ENCODE measurements at regions not wholly inside any gene's neighbourhood (a gene's known extent, or its start where the extent isn't known, plus 50 kb on each side); places are given as distances from the start of the nearest gene placed in this dataset.

DNA sequence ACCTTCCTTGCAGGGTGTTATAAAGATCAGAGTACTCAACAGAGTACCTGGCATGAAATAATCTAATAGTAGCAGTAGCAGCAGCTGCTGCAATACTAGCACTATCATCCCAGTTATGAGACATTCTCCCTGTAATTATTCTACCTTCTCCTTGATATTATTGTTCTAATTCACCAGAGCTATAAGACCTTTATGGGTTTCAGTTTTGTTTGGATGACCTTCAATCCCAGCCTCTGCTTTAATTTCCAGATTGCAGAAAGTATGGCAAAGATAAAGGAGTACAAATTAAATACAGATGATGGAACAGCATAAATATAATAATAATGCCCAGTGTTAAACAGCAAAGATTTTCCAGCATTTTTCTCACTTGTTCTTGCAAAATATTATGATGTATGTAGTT is 150.5 kb upstream of the MYLIP start:
- H3K4me1 ChIP-seq (ENCODE audit: control insufficient read depth in 1 of 2, insufficient read depth in 2 of 2, low read length in 2 of 2) = no peaks in the 10 kb centered on the region
- H3K27me3 ChIP-seq (ENCODE audit: control insufficient read depth in 1 of 2, insufficient read depth in 2 of 2, low read length in 1 of 2) = no peaks in the 10 kb centered on the region
- no peak overlapping the region for H3K27ac ChIP-seq (ENCODE audit: low read depth in 1 of 2, low read length in 2 of 2)
- H3K4me3 ChIP-seq (ENCODE audit: low read length in 2 of 2) = no peak overlapping the region
- H3K36me3 ChIP-seq (ENCODE audit: control insufficient read depth in 1 of 2, insufficient read depth in 2 of 2, low read length in 1 of 2) = no peaks in the 10 kb centered on the region
- DNase-seq = no peak
- no peak for ATAC-seq (ENCODE audit: low FRiP score)
- intact Hi-C loops (cut with DNase I) = no loop called here
- H3K9me3 ChIP-seq (ENCODE audit: control insufficient read depth, low read length) = no peaks in the 10 kb centered on the region

DNA sequence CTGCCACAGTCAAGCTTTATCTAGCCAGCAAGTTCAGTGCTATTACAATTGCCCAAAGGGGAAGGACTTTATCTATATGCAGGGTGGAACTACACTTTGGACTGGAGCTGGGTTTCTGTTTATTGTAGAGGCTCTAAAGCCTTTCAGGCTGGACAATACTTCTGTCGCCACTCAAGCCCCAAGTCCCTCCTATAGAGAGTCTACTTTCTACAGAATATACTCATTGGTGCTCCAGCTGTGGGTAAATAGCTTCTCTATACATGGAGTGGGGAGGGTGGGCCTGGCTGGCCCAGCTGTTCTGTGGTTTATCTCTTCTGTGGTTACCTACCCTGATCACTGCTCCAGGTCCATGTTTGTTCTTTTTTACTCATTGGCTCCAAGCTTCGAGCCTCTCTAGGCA is 151.8 kb upstream of the MYLIP start:
- DNase-seq (no peak), ATAC-seq (ENCODE audit: low FRiP score) (no peak)
- H3K27me3 ChIP-seq (ENCODE audit: control insufficient read depth in 1 of 2, insufficient read depth in 2 of 2, low read length in 1 of 2) = no peaks in the 10 kb centered on the region
- no peak overlapping the region for H3K27ac ChIP-seq (ENCODE audit: low read depth in 1 of 2, low read length in 2 of 2)
- intact Hi-C loops (cut with DNase I) = no loop called here
- no peaks in the 10 kb centered on the region for H3K4me1 ChIP-seq (ENCODE audit: control insufficient read depth in 1 of 2, insufficient read depth in 2 of 2, low read length in 2 of 2)
- H3K4me3 ChIP-seq (ENCODE audit: low read length in 2 of 2) = no peak overlapping the region
- 84 to 96% methylated on average over 2 of the region's 2 CpGs for WGBS, 2 donors
- no peaks in the 10 kb centered on the region for H3K36me3 ChIP-seq (ENCODE audit: control insufficient read depth in 1 of 2, insufficient read depth in 2 of 2, low read length in 1 of 2)
- H3K9me3 ChIP-seq (ENCODE audit: control insufficient read depth, low read length) = peaks cover 2% of the 10 kb centered on the region

DNA sequence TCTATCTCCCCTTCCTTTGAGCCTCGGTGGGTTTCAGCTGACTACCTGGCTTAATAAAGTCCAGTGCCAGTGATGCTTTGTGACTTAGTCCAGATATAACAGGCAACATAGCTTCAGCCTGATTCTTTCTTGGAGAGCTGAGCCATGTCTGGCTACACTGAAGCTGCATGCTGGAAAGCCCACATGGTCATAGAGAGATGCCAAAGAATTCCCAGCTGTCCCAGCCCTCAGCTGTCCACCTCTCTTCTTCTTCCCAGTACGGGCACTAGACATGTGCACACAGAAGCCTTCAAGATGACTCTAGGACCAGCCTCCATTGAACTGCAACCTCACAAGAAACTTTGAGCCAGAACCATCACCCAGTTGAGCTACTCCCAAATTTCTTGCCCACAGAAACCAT is 154.1 kb upstream of the MYLIP start:
- H3K36me3 ChIP-seq (ENCODE audit: control insufficient read depth in 1 of 2, insufficient read depth in 2 of 2, low read length in 1 of 2) = no peaks in the 10 kb centered on the region
- H3K4me3 ChIP-seq (ENCODE audit: low read length in 2 of 2) = no peak overlapping the region
- WGBS, 2 donors = 65 to 70% methylated on average over 2 of the region's 2 CpGs
- DNase-seq = no peak
- intact Hi-C loops (cut with DNase I) = no loop called here
- no peaks in the 10 kb centered on the region for H3K4me1 ChIP-seq (ENCODE audit: control insufficient read depth in 1 of 2, insufficient read depth in 2 of 2, low read length in 2 of 2)
- no peak overlapping the region for H3K27ac ChIP-seq (ENCODE audit: low read depth in 1 of 2, low read length in 2 of 2)
- H3K27me3 ChIP-seq (ENCODE audit: control insufficient read depth in 1 of 2, insufficient read depth in 2 of 2, low read length in 1 of 2) = no peaks in the 10 kb centered on the region
- H3K9me3 ChIP-seq (ENCODE audit: control insufficient read depth, low read length) = peaks cover 2% of the 10 kb centered on the region
- ATAC-seq (ENCODE audit: low FRiP score) = no peak

DNA sequence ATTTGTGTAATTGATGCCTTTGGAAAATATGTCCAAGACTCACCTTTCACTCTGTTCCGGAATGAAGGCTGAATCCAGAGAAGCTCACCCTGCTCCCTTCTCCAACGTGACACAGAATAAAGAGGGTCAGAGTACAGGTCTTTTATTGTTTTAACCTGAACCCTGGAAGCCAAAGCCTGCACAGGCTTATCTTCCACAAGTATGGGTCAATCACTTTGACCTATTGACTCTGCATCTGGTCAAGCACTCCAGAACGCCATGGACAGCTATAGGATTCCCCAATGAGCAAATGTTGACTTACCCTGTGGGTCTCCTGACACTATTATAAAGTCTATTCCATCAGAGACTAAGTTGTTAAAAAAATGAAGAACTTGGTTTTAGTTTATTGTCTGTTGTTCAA is 158.4 kb upstream of the MYLIP start:
- ATAC-seq (ENCODE audit: low FRiP score) (no peak), DNase-seq (no peak)
- peaks cover 2% of the 10 kb centered on the region for H3K9me3 ChIP-seq (ENCODE audit: control insufficient read depth, low read length)
- H3K4me1 ChIP-seq (ENCODE audit: control insufficient read depth in 1 of 2, insufficient read depth in 2 of 2, low read length in 2 of 2) = no peaks in the 10 kb centered on the region
- no peaks in the 10 kb centered on the region for H3K36me3 ChIP-seq (ENCODE audit: control insufficient read depth in 1 of 2, insufficient read depth in 2 of 2, low read length in 1 of 2)
- intact Hi-C loops (cut with DNase I) = no loop called here
- no peak overlapping the region for H3K4me3 ChIP-seq (ENCODE audit: low read length in 2 of 2)
- H3K27me3 ChIP-seq (ENCODE audit: control insufficient read depth in 1 of 2, insufficient read depth in 2 of 2, low read length in 1 of 2) = no peaks in the 10 kb centered on the region
- no peak overlapping the region for H3K27ac ChIP-seq (ENCODE audit: low read depth in 1 of 2, low read length in 2 of 2)
- 33 to 62% methylated on average over 3 of the region's 3 CpGs for WGBS, 2 donors

DNA sequence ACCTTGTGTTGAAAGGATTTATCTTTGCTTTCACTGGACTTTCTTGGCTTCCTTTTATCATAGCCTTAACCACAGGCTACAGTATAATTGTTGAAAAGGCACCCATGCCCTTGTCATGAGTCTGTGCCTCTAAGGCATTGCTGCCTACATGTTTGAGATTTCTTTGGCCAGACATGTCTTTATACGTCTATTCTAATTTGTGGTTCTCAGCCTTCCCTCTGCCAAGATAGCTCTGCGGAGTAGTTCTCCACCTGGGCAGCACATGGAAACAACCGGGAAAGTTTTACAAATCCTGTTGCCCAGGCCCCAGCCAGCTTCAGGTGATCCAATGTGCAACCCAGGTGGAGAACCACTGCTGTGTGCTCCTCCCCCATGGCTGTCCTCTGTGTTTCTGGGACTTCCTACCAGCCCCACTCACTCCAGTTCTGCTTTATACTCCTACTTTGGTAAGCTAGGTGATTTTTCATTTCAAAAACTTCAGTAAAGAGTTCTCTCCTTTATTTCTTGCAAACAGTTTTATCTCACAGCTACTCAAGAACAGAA is 159.6 kb upstream of the MYLIP start:
- DNase-seq (no peak), ATAC-seq (ENCODE audit: low FRiP score) (no peak)
- Histone ChIP-seq H3K27ac (ENCODE audit: low read depth in 1 of 2, low read length in 2 of 2) (no peak overlapping the region), H3K4me3 (ENCODE audit: low read length in 2 of 2) (no peak overlapping the region), H3K9me3 (ENCODE audit: control insufficient read depth, low read length) (peaks cover 2% of the 10 kb centered on the region), H3K27me3 (ENCODE audit: control insufficient read depth in 1 of 2, insufficient read depth in 2 of 2, low read length in 1 of 2) (no peaks in the 10 kb centered on the region), H3K4me1 (ENCODE audit: control insufficient read depth in 1 of 2, insufficient read depth in 2 of 2, low read length in 2 of 2) (no peaks in the 10 kb centered on the region), H3K36me3 (ENCODE audit: control insufficient read depth in 1 of 2, insufficient read depth in 2 of 2, low read length in 1 of 2) (no peaks in the 10 kb centered on the region)
- intact Hi-C loops (cut with DNase I) = no loop called here
- WGBS, 2 donors = 52 to 61% methylated on average over 3 of the region's 3 CpGs

DNA sequence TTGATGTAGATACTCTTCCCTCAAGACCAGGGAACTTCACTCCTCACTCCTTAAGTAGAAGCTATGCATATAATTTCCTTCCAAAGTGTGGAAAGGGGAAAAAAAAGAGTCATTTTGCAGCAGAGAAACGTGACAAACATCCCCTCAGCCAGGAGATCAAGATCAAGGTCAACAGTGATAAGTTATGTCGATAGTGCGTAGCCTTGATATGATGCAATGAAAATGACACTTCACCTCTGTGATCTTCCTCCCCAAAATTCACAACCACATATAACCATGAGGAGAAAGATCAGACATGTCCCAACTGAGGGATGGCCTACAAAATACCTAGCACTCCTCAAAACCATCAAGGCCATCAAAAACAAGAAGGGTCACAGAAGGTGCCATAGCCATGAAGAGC is 160.4 kb upstream of the MYLIP start:
- intact Hi-C loops (cut with DNase I) = no loop called here
- WGBS, 2 donors = 65 to 67% methylated on average over 3 of the region's 3 CpGs

DNA sequence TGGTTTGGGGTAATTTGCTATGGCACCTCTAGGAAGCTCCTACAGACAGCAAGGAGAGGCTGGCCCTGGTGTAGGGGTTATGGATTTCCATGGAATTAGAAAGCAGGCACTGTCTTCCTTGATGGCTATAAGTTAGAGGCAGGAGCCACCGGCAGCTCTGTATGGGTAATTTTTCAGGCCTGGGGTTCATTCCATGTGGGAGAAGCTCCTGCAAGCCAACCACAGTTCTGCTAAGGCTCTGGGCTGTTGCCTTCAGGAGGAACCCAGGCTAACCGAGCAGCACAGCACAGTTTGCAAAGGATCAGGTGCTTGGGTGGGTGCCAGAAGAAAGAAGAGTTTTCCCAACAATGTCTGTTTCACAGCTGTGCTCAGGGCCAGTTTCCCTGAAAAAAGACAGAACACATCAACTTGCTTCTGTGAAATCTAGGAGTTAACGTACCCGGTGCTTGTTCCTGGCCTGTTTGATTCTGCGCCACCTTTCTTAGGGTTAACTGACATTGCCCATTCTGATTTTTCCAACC is 162.8 kb upstream of the MYLIP start:
- WGBS, 2 donors = 84 to 90% methylated on average over 4 to 5 of the region's 5 CpGs
- Histone ChIP-seq H3K9me3 (ENCODE audit: control insufficient read depth, low read length) (peaks cover 2% of the 10 kb centered on the region), H3K4me3 (ENCODE audit: low read length in 2 of 2) (no peak overlapping the region), H3K27ac (ENCODE audit: low read depth in 1 of 2, low read length in 2 of 2) (no peak overlapping the region), H3K36me3 (ENCODE audit: control insufficient read depth in 1 of 2, insufficient read depth in 2 of 2, low read length in 1 of 2) (no peaks in the 10 kb centered on the region), H3K27me3 (ENCODE audit: control insufficient read depth in 1 of 2, insufficient read depth in 2 of 2, low read length in 1 of 2) (no peaks in the 10 kb centered on the region), H3K4me1 (ENCODE audit: control insufficient read depth in 1 of 2, insufficient read depth in 2 of 2, low read length in 2 of 2) (no peaks in the 10 kb centered on the region)
- intact Hi-C loops (cut with DNase I) = no loop called here
- DNase-seq (no peak), ATAC-seq (ENCODE audit: low FRiP score) (no peak)

More for the DNA sequence above, 160.4 kb upstream of the MYLIP start:
- no peaks in the 10 kb centered on the region for H3K36me3 ChIP-seq (ENCODE audit: control insufficient read depth in 1 of 2, insufficient read depth in 2 of 2, low read length in 1 of 2)
- DNase-seq = no peak
- no peak for ATAC-seq (ENCODE audit: low FRiP score)
- no peaks in the 10 kb centered on the region for H3K4me1 ChIP-seq (ENCODE audit: control insufficient read depth in 1 of 2, insufficient read depth in 2 of 2, low read length in 2 of 2)
- H3K4me3 ChIP-seq (ENCODE audit: low read length in 2 of 2) = no peak overlapping the region
- peaks cover 2% of the 10 kb centered on the region for H3K9me3 ChIP-seq (ENCODE audit: control insufficient read depth, low read length)
- H3K27me3 ChIP-seq (ENCODE audit: control insufficient read depth in 1 of 2, insufficient read depth in 2 of 2, low read length in 1 of 2) = no peaks in the 10 kb centered on the region
- H3K27ac ChIP-seq (ENCODE audit: low read depth in 1 of 2, low read length in 2 of 2) = no peak overlapping the region

DNA sequence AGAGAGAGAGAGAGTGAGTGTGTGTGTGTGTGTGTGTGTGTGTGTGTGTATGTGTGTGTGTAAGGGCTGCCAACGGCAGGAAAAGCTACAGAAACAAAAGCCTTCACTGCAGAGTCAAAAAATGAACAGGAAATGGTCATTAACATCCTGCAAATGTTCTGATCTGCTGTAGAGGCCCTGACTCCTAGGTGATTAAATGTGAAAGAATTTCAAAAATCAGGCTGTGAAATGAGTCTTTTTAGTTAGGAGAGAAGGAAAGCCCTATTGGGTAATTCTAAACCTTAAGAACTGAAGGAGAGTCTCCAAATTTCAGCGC is 166.5 kb upstream of the MYLIP start:
- H3K27me3 ChIP-seq (ENCODE audit: control insufficient read depth in 1 of 2, insufficient read depth in 2 of 2, low read length in 1 of 2) = no peaks in the 10 kb centered on the region
- no peak for DNase-seq
- H3K9me3 ChIP-seq (ENCODE audit: control insufficient read depth, low read length) = peaks cover 2% of the 10 kb centered on the region
- H3K36me3 ChIP-seq (ENCODE audit: control insufficient read depth in 1 of 2, insufficient read depth in 2 of 2, low read length in 1 of 2) = no peaks in the 10 kb centered on the region
- no peaks in the 10 kb centered on the region for H3K4me1 ChIP-seq (ENCODE audit: control insufficient read depth in 1 of 2, insufficient read depth in 2 of 2, low read length in 2 of 2)
- no peak for ATAC-seq (ENCODE audit: low FRiP score)
- WGBS, 2 donors = 48 to 50% methylated on average over 2 of the region's 2 CpGs
- H3K27ac ChIP-seq (ENCODE audit: low read depth in 1 of 2, low read length in 2 of 2) = no peak overlapping the region
- intact Hi-C loops (cut with DNase I) = no loop called here
- H3K4me3 ChIP-seq (ENCODE audit: low read length in 2 of 2) = no peak overlapping the region

DNA sequence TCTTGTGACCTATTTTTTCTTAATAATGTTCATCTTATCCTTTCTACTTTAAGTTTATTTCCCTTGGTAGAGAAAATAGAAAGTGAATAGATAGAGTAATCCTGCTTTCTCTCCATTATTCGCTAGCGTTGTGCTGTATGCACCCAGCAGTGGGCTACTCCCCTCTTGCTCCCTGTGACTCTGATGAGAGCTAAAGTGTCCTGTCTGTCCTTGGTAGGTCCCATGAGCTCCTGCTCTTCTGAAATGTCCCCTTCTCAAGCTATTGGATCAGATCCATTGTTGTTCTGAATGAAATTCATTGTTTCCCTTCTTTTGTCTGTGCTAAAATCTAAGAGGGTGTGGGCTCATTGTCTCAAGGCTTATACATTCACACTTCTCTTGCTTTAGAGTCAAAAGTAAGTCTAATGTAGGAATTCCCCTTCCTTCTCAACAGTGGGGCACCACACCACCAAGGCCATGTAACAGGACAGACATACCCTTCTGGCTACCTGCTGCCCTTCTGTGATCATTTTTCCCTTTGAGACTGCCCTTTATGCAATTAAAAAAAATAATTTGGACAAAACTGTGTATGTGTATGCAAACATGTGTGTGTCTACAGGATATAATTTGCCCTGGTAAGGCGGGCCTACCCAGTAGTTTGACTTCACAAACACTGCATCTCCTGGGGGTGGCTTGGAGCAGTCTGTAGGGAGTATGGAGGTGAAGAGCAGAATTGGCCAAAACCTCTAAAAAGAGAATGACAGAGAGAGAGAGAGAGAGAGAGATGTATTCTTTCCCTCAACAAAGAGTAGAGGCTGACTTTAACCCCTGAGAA is 167.0 kb upstream of the MYLIP start:
- no peaks in the 10 kb centered on the region for H3K4me1 ChIP-seq (ENCODE audit: control insufficient read depth in 1 of 2, insufficient read depth in 2 of 2, low read length in 2 of 2)
- DNase-seq (no peak), ATAC-seq (ENCODE audit: low FRiP score) (no peak)
- H3K27ac ChIP-seq (ENCODE audit: low read depth in 1 of 2, low read length in 2 of 2) = no peak overlapping the region
- peaks cover 2% of the 10 kb centered on the region for H3K9me3 ChIP-seq (ENCODE audit: control insufficient read depth, low read length)
- intact Hi-C loops (cut with DNase I) = no loop called here
- H3K36me3 ChIP-seq (ENCODE audit: control insufficient read depth in 1 of 2, insufficient read depth in 2 of 2, low read length in 1 of 2) = no peaks in the 10 kb centered on the region
- no peak overlapping the region for H3K4me3 ChIP-seq (ENCODE audit: low read length in 2 of 2)
- 95 to 97% methylated on average over 3 of the region's 3 CpGs for WGBS, 2 donors
- no peaks in the 10 kb centered on the region for H3K27me3 ChIP-seq (ENCODE audit: control insufficient read depth in 1 of 2, insufficient read depth in 2 of 2, low read length in 1 of 2)
